Stimulated activated naive CD8-positive, alpha-beta T cell treated with anti-CD3 and anti-CD28 coated beads, Interleukin-15, Interleukin-2, amounts not matched to agents 100 U/mL and 50 U/mL, for 24 hours (primary cell): ENCODE measurements at regions not wholly inside any gene's neighbourhood (a gene's known extent, or its start where the extent isn't known, plus 50 kb on each side); places are given as distances from the start of the nearest gene placed in this dataset.

Experiments
- ATAC-seq: fragments of 150-1000 bp; cut with Tn5 transposase; one replicate; pipeline ENCODE4 v1.10.0; 2021
- DNase-seq: peaks from one replicate; pipeline ENCODE4 v3.0.0; 2021

DNA sequence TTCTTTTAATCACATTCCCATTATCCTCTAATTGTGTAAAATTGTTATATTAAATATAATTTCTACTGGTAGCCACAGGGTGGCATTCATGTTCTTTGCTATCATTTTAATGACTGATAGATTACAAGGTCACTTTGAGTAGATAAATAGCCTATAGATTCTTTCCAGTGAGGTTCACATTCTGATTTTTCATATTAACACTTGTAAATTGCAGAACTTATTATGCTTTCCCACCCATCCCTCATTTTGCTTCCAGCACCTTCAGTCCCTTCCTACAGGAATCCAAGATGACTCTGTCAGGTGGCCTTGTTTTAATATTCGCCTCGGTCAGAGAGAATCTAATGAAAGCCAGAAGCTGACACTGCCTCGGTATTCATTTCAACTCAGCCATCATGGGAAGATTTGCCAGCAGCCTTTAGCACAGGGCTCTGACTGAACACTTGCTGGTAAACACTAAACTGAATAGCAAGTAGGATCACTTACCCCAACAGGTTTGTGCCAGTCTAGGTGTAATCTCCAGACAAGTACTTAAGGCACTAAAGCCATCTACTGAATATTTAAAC lies 101.2 kb upstream of the FSHR start:
- DNase-seq, result no peak
- ATAC-seq, result no peak

DNA sequence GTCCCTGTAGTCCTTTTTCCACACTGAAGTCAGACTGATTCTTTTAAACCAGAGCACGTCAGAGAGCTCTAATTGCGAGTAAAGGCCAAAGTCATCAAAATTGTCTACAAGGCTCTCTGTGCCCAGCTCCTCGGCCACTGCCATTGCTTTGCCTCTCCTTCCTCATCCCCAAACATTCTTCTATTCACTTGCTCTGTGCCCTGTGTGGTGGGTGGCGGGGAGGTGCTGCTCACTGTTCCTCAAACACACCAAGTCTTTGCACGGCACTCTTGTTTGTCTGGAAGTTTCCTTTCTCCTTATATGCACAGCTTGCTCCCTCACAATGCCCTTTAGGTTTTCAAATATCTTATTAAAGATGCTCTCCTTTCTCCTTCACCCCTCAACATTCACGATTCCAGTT lies 100.1 kb upstream of the FSHR start:
- DNase-seq (no peak), ATAC-seq (no peak)

DNA sequence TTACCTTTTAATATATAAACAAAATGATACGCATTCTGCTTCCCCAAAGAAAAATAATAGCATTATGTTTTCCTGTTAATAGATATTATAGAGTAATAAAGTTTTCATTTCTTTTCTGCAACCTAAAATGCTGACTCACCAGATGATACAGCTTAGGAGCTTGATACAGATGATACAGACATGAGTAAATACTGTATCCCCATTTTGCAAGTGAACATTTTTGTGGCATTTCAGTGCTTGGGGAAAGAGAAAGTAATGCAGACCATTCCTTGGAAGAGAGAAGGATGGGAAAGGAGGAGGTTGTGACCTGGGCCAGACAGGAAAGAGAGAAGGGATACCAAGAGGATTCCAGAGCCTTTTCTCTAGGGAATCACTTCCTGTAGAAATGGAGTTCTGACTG lies 97.5 kb upstream of the FSHR start:
- ATAC-seq (no peak), DNase-seq (no peak)

DNA sequence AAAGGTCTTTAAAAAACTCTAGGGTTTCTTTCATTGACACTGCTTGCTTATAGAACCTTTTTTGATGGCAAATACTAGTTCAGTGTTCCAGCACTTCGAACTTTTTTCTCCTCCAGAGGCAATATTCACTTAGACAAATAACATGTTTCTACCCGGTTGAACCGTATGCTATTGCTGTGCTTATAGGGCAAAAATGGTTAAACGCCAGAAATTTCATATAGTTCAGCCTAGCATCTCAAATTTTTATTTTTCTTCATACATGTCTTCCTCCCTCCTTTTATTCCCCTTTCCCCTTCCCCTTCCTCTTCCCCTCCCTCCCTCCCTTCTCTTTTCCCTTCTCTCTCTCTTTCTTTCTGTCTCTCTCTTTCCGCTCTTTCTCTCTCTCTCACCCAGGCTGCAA lies 96.9 kb upstream of the FSHR start:
- DNase-seq (no peak), ATAC-seq (no peak)

DNA sequence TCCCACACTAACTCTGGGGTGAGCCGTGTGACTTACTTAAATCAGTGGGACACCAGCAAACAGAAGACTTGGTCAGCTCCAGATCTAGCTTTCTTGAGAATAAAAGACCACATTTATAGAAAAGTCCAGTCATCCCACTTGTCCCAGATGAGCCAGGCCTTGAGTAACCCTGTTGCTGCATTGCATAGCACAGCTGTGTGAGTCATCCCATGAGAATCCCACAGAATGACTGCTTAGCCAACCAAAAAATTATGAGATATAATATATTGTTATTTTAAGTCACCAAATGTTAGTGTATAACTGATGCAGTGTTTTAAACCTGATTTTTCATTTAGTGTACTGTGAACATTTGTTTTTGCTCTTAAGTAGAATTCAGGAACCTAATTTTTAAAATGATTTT lies 94.2 kb upstream of the FSHR start:
- ATAC-seq (no peak), DNase-seq (no peak)

DNA sequence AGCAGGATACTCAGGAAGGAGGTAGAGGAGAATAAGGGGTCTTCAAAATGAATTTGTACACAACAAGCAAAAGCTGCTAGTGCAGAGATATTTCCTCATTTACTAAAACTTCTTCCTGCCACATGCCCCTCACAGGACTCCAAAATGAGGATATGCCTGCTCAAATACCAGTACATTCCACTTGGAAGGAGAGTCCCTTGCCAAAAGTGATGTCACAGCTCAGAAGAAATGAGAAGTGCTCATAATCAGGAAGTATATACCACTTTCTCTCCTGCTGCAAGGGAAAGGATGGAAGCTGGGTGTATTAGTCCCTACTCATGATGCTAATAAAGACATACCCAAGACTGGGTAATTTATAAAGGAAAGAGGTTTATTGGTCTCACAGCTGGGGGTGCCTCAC lies 87.7 kb upstream of the FSHR start:
- DNase-seq (no peak), ATAC-seq (no peak)

DNA sequence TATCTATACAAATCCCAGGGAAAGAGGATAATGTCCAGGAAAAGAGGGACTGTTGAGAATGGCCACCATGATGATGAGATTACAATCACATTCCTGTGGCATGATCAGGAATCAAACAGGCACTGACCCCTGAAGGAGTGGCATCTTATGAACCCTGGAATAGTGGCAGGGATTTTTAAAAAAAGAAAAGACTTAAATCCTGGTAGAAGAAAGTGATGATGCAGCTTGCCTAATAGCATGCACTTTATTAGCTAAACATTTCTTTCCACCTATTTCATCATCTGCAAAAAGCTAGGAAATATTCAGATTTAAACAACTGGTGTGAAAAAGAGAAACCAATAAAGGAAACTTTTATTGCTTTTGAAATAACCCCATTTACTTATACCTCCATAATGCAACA lies 87.2 kb upstream of the FSHR start:
- no peak for DNase-seq
- ATAC-seq, result no peak

DNA sequence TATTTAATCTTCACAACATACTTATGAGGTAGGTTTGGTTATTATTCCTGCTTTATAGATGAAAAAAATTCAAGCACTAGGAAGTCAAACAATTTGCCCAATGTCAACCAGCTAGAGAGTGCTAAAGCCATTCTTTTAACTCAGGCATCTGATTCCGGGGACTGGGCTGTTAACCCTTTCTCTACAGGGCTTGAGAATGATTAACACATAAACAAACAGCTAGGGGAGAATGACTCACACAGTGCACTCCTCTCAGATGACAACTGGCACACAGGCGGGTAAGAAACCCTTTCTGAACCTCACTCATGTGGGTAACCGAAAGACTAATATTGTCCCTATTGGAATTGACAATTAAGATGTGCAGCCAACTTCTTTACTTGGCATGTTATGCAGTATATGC lies 86.3 kb upstream of the FSHR start:
- DNase-seq, result no peak
- no peak for ATAC-seq

DNA sequence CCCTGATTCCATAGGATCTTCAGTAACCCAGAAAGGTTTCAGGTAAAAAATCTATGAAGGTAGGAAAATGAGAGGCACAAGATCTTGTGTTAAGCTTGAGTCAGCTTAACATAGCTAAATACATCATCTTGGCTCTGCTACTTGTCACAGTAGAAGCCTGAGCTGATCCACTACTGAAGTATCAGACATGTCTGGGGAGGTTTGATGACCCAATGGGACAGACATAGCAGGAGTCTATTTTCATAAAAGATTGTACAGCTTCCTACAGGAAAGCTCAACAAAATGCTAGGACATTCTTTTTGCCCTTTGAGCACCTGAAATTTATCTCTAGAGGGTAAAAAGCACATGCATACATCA lies 84.3 kb upstream of the FSHR start:
- DNase-seq (no peak), ATAC-seq (no peak)

DNA sequence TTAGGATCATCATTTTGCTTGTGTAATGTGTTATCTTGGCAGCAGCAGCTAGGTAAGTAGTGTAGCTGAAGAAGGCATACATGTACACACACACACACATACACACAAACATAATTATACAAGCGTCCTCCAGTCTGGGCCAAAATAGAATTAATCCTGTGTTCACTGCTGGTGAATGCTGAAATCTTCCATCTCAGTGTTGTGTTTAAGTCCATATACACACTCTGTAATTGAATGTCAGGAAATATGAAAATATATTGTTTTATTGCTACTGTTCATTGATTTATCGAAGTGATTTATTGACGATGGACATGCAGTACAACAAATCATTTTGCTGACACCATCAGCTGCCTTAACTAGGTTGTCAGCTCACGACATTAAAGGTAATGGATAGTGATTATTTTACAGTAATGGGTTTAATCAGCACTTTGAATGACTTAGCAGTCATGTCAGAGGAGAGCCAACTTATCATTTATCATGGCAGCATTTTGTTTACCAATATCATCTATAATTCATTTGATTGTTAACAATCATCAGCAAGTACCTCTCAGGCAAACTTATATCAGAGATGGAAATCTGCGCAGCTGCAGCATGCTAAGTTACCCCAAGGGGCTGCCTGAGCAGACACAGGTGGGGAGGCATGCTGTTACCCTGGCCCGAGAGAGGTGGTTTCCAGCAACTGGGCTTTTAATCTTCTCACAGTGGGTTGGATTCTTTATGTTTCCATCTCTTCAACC lies 83.7 kb upstream of the FSHR start:
- ATAC-seq (no peak), DNase-seq (no peak)

DNA sequence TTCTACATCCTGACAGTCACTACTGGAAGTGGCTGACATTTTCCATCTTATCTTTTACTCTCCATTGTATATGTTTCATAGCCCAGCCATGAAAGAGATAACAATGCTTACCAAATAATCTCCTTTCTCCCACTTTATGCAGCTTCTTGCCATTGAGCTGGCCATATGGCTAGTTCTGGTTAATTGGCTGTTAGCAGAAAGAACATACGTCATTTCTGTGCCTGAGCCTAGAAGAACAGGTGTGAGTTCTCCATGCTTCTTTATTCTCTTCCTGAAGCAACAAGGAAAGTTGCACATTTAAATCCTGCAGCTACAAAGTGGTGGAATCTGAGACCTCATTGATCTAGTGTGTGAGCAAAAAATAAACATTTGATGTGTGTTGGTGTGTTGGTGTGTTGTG lies 82.0 kb upstream of the FSHR start:
- ATAC-seq, result no peak
- DNase-seq, result no peak

DNA sequence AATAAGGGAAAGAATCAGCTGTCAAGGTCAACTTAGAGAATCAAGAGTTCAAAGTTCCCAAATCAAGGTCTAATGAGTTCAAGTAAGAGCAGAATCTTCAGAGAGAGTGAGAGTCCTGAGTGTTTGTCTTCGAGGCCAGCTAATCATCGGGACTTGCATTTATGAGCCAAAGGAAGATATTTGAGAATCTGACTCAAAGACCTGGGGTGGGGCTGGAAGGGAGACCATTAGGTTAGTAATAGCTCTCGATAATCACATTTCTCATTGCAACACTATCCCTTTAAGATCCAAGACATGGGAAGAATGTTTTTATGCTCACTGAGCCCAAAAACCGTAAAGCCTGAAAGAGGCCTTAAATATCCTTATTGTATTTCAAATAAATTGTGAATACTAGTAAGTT lies 72.0 kb upstream of the FSHR start:
- ATAC-seq (no peak), DNase-seq (no peak)

DNA sequence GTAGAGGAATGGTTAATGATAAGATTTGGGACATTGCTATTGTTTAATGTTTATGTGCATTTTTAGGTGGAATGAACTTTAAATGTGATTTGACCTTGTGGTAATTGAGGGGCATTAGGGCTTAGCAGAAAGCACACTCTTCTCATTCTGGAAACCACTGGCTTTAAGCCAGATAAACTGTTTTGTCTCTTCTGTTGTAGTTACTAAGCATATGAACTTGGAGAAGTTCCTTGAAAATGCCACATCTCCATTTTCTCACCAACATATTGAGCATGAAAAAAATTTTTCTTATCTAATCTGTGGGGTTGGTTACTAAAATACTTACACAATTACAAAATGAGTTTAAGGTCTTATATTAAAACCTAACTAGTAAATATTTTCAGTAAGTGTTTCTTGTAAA lies 70.8 kb upstream of the FSHR start:
- ATAC-seq (no peak), DNase-seq (no peak)

DNA sequence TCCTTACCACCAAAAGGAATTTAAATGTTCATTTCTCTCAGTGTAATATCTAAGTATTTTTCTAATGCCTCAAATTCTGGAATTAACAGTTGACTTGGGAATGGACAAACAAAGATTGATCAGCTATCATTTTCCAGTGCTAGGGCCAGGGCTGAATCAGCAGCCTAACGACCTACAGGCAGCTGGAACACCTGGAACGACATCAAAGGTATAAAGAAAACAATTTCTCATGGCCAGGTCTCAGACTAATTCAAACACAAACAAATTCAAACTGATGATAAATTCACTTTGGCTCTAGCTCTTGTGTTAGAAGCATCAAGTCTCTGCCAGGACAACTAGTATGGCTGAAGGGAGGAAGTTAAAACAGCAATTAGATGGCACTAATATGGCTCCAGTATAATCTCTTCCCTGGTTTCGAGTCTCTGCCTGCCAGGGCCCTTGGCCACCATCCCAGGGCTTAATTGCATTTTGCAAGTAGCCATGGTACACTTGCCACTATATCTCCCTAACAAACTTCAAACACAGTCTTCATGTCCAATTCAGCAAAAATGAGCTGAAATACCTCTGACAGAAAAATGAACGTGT lies 70.2 kb upstream of the FSHR start:
- ATAC-seq, result no peak
- no peak for DNase-seq

DNA sequence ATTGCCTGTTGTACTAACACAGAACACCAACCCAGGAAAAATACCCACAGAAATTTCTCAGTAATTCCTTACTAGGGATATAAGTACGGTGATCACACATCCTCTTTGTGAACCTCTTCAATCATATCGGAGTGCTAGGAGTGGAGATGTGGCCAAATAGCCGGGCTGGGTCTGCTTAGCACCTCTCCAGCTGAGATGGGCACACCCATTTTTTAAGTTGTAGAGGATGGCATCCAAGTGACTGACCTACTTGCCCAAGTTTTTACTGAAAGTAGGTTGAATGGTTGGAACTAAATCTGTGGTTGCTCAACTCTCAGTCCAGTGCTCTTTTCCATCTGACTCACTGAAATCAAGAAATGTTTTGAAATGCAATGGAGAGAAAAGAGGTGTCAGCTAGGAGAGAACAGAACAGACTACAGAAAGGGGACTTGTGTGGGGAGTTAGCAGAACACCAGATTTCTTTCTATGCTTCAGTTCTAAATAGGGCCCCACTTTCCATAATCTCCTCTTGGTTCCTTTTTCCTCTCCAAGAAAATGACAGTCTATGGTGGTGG lies 68.7 kb upstream of the FSHR start:
- no peak for DNase-seq
- no peak for ATAC-seq

DNA sequence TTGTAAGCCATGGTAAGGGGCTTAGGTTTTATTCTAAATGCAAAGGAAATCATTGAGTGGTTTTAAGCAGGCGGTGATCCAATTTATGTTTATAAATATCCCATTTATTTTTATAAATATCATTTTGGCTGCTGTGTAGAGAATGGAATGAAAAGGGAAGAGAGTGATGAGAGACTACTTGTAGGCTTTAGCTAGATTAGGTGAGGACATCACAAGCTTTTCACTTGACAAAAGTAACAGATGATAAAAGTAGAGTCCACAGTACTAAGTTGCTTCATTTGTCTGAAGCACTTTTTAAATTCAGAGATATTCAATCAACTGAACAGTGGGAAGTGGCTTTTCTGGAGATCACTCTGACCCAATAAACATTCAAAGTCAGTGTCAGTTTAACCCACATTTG lies 65.4 kb upstream of the FSHR start:
- no peak for DNase-seq
- ATAC-seq, result no peak

DNA sequence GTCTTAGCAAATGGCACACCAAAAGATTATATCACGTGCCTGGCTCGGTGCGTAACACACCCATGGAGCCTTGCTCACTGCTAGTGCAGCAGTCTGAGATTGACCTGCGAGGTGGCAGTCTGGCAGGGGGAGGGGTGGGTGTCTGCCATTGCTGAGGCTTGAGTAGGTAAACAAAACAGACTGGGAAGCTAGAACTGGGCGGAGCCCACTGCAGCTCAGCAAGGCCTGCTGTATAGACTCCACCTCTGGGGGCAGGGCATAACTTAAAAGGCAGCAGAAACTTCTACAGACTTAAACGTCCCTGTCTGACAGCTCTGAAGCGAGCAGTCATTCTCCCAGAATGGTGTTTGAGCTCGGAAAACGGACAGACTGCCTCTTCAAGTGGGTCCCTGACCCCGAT lies 55.9 kb upstream of the FSHR start:
- no peak for DNase-seq
- no peak for ATAC-seq

DNA sequence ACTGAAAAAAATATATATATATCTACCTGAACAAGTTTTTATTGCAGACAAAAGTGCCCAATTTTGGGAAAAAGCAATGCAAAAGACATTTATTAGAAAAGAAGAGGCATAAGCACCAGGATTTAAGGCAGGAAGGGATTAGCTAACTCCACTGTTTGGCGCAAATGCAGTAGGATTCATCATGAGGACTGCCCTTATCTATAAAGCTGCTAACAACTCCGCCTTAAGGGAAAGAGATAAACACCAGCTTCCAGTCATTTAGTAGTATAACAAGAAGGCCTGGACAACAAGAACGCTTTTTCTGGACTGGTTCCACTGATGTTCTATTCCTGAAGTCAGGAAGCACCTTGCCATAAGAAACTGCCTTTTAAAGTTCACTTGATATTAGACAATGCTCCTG lies 52.9 kb upstream of the FSHR start:
- ATAC-seq (no peak), DNase-seq (no peak)
